Peyer's patch (tissue), 4 donors: ENCODE measurements at regions not wholly inside any gene's neighbourhood (a gene's known extent, or its start where the extent isn't known, plus 50 kb on each side); places are given as distances from the start of the nearest gene placed in this dataset.

Source experiments
- POLR2A ChIP-seq, 2 donors: fragments of 450-650 bp; IDR thresholded peaks; one replicate each; pipeline ENCODE4 v1.5.1; 2017; ENCODE audit warnings: antibody characterized with exemption in 2 of 2, mild to moderate bottlenecking in 2 of 2, moderate library complexity in 2 of 2
- TF ChIP-seq, protein P1 (sequence below), 6 experiments: fragments of 450-650 bp in 4 of 6; fragments of 200-600 bp in 2 of 6; sonication (generic) in 1 of 6; IDR thresholded peaks; one replicate each; pipeline ENCODE4 v1.5.1; 2017 to 2019; ENCODE audit warnings: antibody characterized with exemption in 6 of 6, mild to moderate bottlenecking in 3 of 6, moderate library complexity in 1 of 6

DNA sequence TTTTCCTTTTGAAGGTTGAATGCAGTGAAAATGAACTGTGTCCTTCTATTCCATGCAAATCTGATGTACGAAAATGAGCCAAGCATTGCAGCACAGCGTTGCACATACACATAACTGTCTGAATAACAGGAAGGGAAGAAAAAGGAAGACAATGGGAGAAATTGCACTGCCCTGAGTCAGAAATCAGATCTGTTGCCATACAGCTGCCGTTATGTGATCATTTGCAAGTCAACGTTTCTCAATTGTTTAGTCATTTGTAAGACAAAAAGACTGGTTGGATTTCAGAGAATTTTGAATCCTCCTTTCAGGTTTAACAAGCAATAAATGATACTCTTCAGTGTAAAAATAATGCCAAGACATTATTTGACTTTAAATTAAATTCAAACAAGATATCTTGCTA, 284.1 kb downstream of the DSEL start:
- TF ChIP-seq, protein P1, sequence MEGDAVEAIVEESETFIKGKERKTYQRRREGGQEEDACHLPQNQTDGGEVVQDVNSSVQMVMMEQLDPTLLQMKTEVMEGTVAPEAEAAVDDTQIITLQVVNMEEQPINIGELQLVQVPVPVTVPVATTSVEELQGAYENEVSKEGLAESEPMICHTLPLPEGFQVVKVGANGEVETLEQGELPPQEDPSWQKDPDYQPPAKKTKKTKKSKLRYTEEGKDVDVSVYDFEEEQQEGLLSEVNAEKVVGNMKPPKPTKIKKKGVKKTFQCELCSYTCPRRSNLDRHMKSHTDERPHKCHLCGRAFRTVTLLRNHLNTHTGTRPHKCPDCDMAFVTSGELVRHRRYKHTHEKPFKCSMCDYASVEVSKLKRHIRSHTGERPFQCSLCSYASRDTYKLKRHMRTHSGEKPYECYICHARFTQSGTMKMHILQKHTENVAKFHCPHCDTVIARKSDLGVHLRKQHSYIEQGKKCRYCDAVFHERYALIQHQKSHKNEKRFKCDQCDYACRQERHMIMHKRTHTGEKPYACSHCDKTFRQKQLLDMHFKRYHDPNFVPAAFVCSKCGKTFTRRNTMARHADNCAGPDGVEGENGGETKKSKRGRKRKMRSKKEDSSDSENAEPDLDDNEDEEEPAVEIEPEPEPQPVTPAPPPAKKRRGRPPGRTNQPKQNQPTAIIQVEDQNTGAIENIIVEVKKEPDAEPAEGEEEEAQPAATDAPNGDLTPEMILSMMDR (IDR thresholded peaks at IDR 0.05): no peak
- TF ChIP-seq POLR2A (IDR thresholded peaks at IDR 0.05): no peak
